Spleen (tissue), 7 donors: ENCODE measurements at regions not wholly inside any gene's neighbourhood (a gene's known extent, or its start where the extent isn't known, plus 50 kb on each side); places are given as distances from the start of the nearest gene placed in this dataset.

Experiments
- CTCF ChIP-seq, 11 experiments: fragments of 200-600 bp in 7 of 11; fragments of 450-650 bp in 4 of 11; sonication (generic) in 4 of 11; IDR thresholded peaks in 8 of 11; conservative IDR thresholded peaks in 3 of 11; 1 replicate in 7 of 11; 2 replicates in 4 of 11; pipeline versions ENCODE4 v1.4.0 to v1.8.0; 2016 to 2021; ENCODE audit warnings: antibody characterized with exemption in 11 of 11, inconsistent platforms in 4 of 11, mild to moderate bottlenecking in 1 of 11
- POLR2A ChIP-seq, 3 donors: fragments of 450-650 bp; IDR thresholded peaks; one replicate each; pipeline ENCODE4 v1.5.1; 2017; ENCODE audit warnings: antibody characterized with exemption in 3 of 3, mild to moderate bottlenecking in 1 of 3
- donor health status: DM: no; HTN: no; CAD: no; lungs with moderate emphysema.
- donor health status: DM: no; HTN: no; CAD: no.
- donor health status: DM: no; HTN: no; CAD: no.

GRCh38 chr7:16203065-16203464 lies 218.3 kb downstream of the CRPPA start:
- TF ChIP-seq CTCF (IDR thresholded peaks at IDR 0.05 in 8 of 11, conservative IDR thresholded peaks at IDR 0.05 in 3 of 11), result no peak
- TF ChIP-seq POLR2A (IDR thresholded peaks at IDR 0.05), result no peak
